ENCODE measurements at regions not wholly inside any gene's neighbourhood (a gene's known extent, or its start where the extent isn't known, plus 50 kb on each side); places are given as distances from the start of the nearest gene placed in this dataset.

DNA sequence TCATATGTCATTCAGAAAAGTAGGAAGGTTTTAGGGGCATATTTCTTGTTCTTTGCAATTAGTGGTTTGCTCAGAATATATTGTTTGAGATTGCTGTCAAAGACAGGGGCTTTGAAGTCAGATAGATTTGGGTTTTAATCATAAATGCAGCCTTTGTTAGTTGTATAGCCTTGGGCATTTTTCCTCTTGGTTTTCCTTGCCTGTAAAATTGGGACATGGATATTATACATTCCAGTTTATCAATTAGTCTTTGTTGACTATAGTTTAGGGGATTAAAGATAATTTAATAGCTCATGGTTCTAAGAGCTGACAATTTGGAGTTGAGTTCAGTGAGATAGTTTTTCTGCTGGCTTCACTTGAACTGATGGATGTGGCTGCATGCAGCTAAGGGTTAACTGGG lies 88.9 kb downstream of the DMAC1 start:
- no peak overlapping the region for H2AFZ ChIP-seq (ENCODE audit: low read length)
- intact Hi-C loops (cut with micrococcal nuclease; ENCODE audit: unreplicated experiment) (no loop called here), in situ Hi-C loops (cut with HindIII; ENCODE audit: extremely low pct_ligation_motif_present, low pct_unique_long_range_greater_than_20kb) (no loop called here)
- H3K9ac ChIP-seq (ENCODE audit: insufficient read depth, low read depth, low read length) = no peak overlapping the region
- ChIA-PET CTCF (ENCODE audit: low intra/inter-chr PET ratio, low total read pairs) (no interaction called here), POLR2A (no interaction called here)
- H4K20me1 ChIP-seq (ENCODE audit: insufficient read depth, low read length) = no peaks in the 10 kb centered on the region
- H3K36me3 ChIP-seq (replicated peaks in 1 of 2; ENCODE audit: control insufficient read depth in 1 of 2, insufficient read depth in 2 of 2, low read length in 2 of 2) = no peaks in the 10 kb centered on the region
- H3K79me2 ChIP-seq (ENCODE audit: insufficient read depth, low read length) = no peaks in the 10 kb centered on the region
- ATAC-seq (no peak), FAIRE-seq (no peak), DNase-seq (ENCODE audit: low spot score) (no peak)
- no peaks in the 10 kb centered on the region for H3K27me3 ChIP-seq (ENCODE audit: control insufficient read depth in 1 of 2, insufficient read depth in 2 of 2, low read length in 2 of 2)
- no peak overlapping the region for H3K4me3 ChIP-seq (replicated peaks in 1 of 3; ENCODE audit: insufficient read depth in 1 of 3, low read depth in 2 of 3, low read length in 3 of 3)
- H3K4me2 ChIP-seq (ENCODE audit: low read depth, low read length) = no peak overlapping the region
- H3K27ac ChIP-seq (ENCODE audit: extremely low read length, insufficient read depth, low read length) = no peak overlapping the region
- no peaks in the 10 kb centered on the region for H3K4me1 ChIP-seq (ENCODE audit: insufficient read depth, low read length)
- TF ChIP-seq, protein P1, sequence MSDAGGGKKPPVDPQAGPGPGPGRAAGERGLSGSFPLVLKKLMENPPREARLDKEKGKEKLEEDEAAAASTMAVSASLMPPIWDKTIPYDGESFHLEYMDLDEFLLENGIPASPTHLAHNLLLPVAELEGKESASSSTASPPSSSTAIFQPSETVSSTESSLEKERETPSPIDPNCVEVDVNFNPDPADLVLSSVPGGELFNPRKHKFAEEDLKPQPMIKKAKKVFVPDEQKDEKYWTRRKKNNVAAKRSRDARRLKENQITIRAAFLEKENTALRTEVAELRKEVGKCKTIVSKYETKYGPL (CRISPR knock-in tag; IDR thresholded peaks at IDR 0.05) = no peak
- no peak for TF ChIP-seq KMT2A (CRISPR knock-in tag; IDR thresholded peaks at IDR 0.05)
- no peak for TF ChIP-seq TCF7 (IDR thresholded peaks at IDR 0.05; ENCODE audit: low read depth)
- no peaks in the 10 kb centered on the region for H3K9me3 ChIP-seq (ENCODE audit: low read length)
- no TSS peak for BruUV-seq (replicated peaks)

DNA sequence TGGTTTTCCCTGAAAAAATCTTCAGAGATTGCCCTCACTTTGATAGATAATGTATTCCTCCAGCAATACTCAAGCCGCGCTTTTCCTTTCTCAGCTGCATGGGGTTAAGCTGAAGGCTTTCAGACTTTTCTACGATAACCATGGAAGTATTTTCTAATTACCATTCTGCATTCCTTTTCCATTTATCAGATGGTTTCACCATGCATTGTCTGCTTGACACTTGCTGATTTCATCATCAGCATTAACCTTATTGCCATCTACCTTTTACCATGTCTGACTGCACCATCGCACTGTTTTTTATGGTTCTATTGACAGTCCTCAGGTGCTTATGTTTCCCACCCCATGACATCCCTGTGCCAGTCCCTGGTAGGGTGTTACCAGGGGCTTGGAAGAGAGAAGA lies 91.6 kb downstream of the DMAC1 start:
- Histone ChIP-seq H2AFZ (ENCODE audit: low read length) (no peak overlapping the region), H3K4me3 (replicated peaks in 1 of 3; ENCODE audit: insufficient read depth in 1 of 3, low read depth in 2 of 3, low read length in 3 of 3) (no peak overlapping the region), H3K79me2 (ENCODE audit: insufficient read depth, low read length) (no peaks in the 10 kb centered on the region), H3K4me2 (ENCODE audit: low read depth, low read length) (no peak overlapping the region), H3K27ac (ENCODE audit: extremely low read length, insufficient read depth, low read length) (no peak overlapping the region), H3K9me3 (ENCODE audit: low read length) (no peaks in the 10 kb centered on the region), H3K9ac (ENCODE audit: insufficient read depth, low read depth, low read length) (no peak overlapping the region), H3K27me3 (ENCODE audit: control insufficient read depth in 1 of 2, insufficient read depth in 2 of 2, low read length in 2 of 2) (no peaks in the 10 kb centered on the region), H3K4me1 (ENCODE audit: insufficient read depth, low read length) (no peaks in the 10 kb centered on the region), H4K20me1 (ENCODE audit: insufficient read depth, low read length) (no peaks in the 10 kb centered on the region), H3K36me3 (replicated peaks in 1 of 2; ENCODE audit: control insufficient read depth in 1 of 2, insufficient read depth in 2 of 2, low read length in 2 of 2) (no peaks in the 10 kb centered on the region)
- WGBS (ENCODE audit: low lambda C conversion rate) = 1% methylated on average over 4 of the region's 4 CpGs
- intact Hi-C loops (cut with micrococcal nuclease; ENCODE audit: unreplicated experiment) = no loop called here
- ChIA-PET CTCF (ENCODE audit: low intra/inter-chr PET ratio, low total read pairs) (no interaction called here), POLR2A (no interaction called here)
- BruUV-seq (replicated peaks) = no TSS peak
- DNase-seq (ENCODE audit: low spot score) = no peak
- FAIRE-seq = no peak
- no peak for ATAC-seq
- in situ Hi-C loops (cut with HindIII; ENCODE audit: extremely low pct_ligation_motif_present, low pct_unique_long_range_greater_than_20kb) = no loop called here
- TF ChIP-seq JARID2 (CRISPR knock-in tag; IDR thresholded peaks at IDR 0.05; ENCODE audit: insufficient replicate concordance) (no peak), RAD51 (IDR thresholded peaks at IDR 0.05; ENCODE audit: borderline replicate concordance) (no peak), ZNF274 (CRISPR knock-in tag; IDR thresholded peaks at IDR 0.05) (no peak), TBX2 (CRISPR knock-in tag; IDR thresholded peaks at IDR 0.05; ENCODE audit: borderline replicate concordance) (no peak), ZNF746 (CRISPR knock-in tag; IDR thresholded peaks at IDR 0.05) (no peak), ZNF567 (CRISPR knock-in tag; IDR thresholded peaks at IDR 0.05; ENCODE audit: borderline replicate concordance) (no peak), ZNF678 (CRISPR knock-in tag; IDR thresholded peaks at IDR 0.05) (no peak), SIX4 (CRISPR knock-in tag; IDR thresholded peaks at IDR 0.05) (no peak), ZNF484 (CRISPR knock-in tag; IDR thresholded peaks at IDR 0.05; ENCODE audit: borderline replicate concordance, low read depth) (no peak)
- TF ChIP-seq, protein P2, sequence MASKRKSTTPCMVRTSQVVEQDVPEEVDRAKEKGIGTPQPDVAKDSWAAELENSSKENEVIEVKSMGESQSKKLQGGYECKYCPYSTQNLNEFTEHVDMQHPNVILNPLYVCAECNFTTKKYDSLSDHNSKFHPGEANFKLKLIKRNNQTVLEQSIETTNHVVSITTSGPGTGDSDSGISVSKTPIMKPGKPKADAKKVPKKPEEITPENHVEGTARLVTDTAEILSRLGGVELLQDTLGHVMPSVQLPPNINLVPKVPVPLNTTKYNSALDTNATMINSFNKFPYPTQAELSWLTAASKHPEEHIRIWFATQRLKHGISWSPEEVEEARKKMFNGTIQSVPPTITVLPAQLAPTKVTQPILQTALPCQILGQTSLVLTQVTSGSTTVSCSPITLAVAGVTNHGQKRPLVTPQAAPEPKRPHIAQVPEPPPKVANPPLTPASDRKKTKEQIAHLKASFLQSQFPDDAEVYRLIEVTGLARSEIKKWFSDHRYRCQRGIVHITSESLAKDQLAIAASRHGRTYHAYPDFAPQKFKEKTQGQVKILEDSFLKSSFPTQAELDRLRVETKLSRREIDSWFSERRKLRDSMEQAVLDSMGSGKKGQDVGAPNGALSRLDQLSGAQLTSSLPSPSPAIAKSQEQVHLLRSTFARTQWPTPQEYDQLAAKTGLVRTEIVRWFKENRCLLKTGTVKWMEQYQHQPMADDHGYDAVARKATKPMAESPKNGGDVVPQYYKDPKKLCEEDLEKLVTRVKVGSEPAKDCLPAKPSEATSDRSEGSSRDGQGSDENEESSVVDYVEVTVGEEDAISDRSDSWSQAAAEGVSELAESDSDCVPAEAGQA (IDR thresholded peaks at IDR 0.05; ENCODE audit: low read depth) = no peak
- TF ChIP-seq, protein P2 (CRISPR knock-in tag; IDR thresholded peaks at IDR 0.05; ENCODE audit: borderline replicate concordance) = no peak
- TF ChIP-seq, protein P3, sequence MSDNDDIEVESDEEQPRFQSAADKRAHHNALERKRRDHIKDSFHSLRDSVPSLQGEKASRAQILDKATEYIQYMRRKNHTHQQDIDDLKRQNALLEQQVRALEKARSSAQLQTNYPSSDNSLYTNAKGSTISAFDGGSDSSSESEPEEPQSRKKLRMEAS (IDR thresholded peaks at IDR 0.05) = no peak

Measured in HepG2 (cell line).